NCI-H2171 treated with DMSO at 0.1 percent for 48 hours (cell line): ENCODE measurements at regions not wholly inside any gene's neighbourhood (a gene's known extent, or its start where the extent isn't known, plus 50 kb on each side); places are given as distances from the start of the nearest gene placed in this dataset.
"Not testable (repeated sequence)": the region's sequence is repeated elsewhere in the genome, so short reads cannot be mapped to it uniquely, and the experiment has no call there.

Source experiments
- DNase-seq: peaks from one replicate; lab custom pipeline; 2025; lab: John Stamatoyannopoulos, UW

GRCh38 chr5:108459769-108460168, 77.9 kb upstream of the FBXL17 start:
- DNase-seq: no peak

GRCh38 chr5:108451269-108451668, 69.4 kb upstream of the FBXL17 start:
- DNase-seq: no peak

GRCh38 chr5:108444130-108444529, 62.2 kb upstream of the FBXL17 start:
- not testable (repeated sequence) for DNase-seq

GRCh38 chr5:108442063-108442651, 60.3 kb upstream of the FBXL17 start:
- DNase-seq: not testable (repeated sequence)

GRCh38 chr5:108437425-108437824, 55.5 kb upstream of the FBXL17 start:
- DNase-seq: no peak

GRCh38 chr5:108436696-108437095, 54.8 kb upstream of the FBXL17 start:
- no peak for DNase-seq

GRCh38 chr5:108433600-108433999, 51.7 kb upstream of the FBXL17 start:
- DNase-seq: no peak

GRCh38 chr5:108432024-108432423, 50.1 kb upstream of the FBXL17 start:
- no peak for DNase-seq
